K562 (cell line): ENCODE measurements at regions not wholly inside any gene's neighbourhood (a gene's known extent, or its start where the extent isn't known, plus 50 kb on each side); places are given as distances from the start of the nearest gene placed in this dataset.

ENCODE experiments used
- ATAC-seq: fragments of 200-7000 bp; cut with Tn5 transposase; 3 replicates; pipeline ENCODE4 v1.9.1; 2020; ENCODE audit warnings: moderate library complexity
- BruUV-seq: library from RNA; stranded (reverse); fragments of 400-500 nt; replicated peaks from 2 replicates; lab custom pipeline; 2021; lab: Mats Ljungman, UMichigan
- CTCF ChIA-PET: fragments of 300-600 bp; formaldehyde crosslinking; extraction: SDS; loops from one replicate; lab custom pipeline; 2021; ENCODE audit warnings: low intra/inter-chr PET ratio; lab: Yijun Ruan, JAX
- POLR2A ChIA-PET: fragments of 300-600, 350-650 bp; sonication (Branson Sonifier 250); formaldehyde crosslinking; extraction: SDS; loops from one replicate; lab custom pipeline; 2021; ENCODE audit warnings: antibody characterized with exemption, inconsistent platforms; lab: Yijun Ruan, JAX
- DNase-seq, 4 experiments: peaks; one replicate each; pipeline versions ENCODE4 v3.0.0 to v3.0.0-alpha.2; 2011 to 2018; ENCODE audit warnings: low spot score in 3 of 4, mixed read lengths in 3 of 4; ENCODE audit errors: extremely low read depth in 1 of 4
- FAIRE-seq: peaks from 2 replicates; lab custom pipeline; 2011; peaks lifted over from hg19 to GRCh38; lab: Jason Lieb, UNC
- H2AFZ ChIP-seq: 2 replicates; pipeline ENCODE4 v1.6.0; 2011; ENCODE audit warnings: low read depth, low read length, control low read depth, inconsistent platforms
- H3K27ac ChIP-seq: fragments of 200-600 bp; 3 replicates; pipeline ENCODE4 v1.8.0; 2011; ENCODE audit warnings: low read depth, mild to moderate bottlenecking, control low read depth, inconsistent platforms, low read length, moderate library complexity, mixed read lengths; ENCODE audit errors: extremely low read depth
- H3K27me3 ChIP-seq, 2 experiments: fragments of 300-600 bp in 1 of 2; 2 replicates in 1 of 2; 3 replicates in 1 of 2; pipeline versions ENCODE4 v1.6.0 to v1.8.0; 2011; ENCODE audit warnings: inconsistent platforms in 2 of 2, low read length in 2 of 2, mild to moderate bottlenecking in 1 of 2, mixed read lengths in 1 of 2, moderate library complexity in 1 of 2; ENCODE audit not compliant: control insufficient read depth in 2 of 2, insufficient read depth in 2 of 2
- H3K36me3 ChIP-seq: fragments of 300-600 bp; 3 replicates; pipeline ENCODE4 v1.8.0; 2011; ENCODE audit warnings: mild to moderate bottlenecking, low read length, inconsistent platforms; ENCODE audit not compliant: control insufficient read depth, insufficient read depth
- H3K4me1 ChIP-seq, 2 experiments: fragments of 200-600 bp in 1 of 2; replicated peaks in 1 of 2; 2 replicates in 1 of 2; 3 replicates in 1 of 2; pipeline versions ENCODE4 v1.5.1 to v1.8.0; 2011; ENCODE audit warnings: inconsistent platforms in 2 of 2, low read length in 2 of 2, mild to moderate bottlenecking in 1 of 2, mixed read lengths in 1 of 2, moderate library complexity in 1 of 2; ENCODE audit not compliant: control insufficient read depth in 2 of 2, insufficient read depth in 2 of 2
- H3K4me2 ChIP-seq: 2 replicates; pipeline ENCODE4 v1.6.1; 2011; ENCODE audit warnings: low read length, control low read depth, inconsistent platforms, mixed read lengths; ENCODE audit not compliant: insufficient read depth
- H3K4me3 ChIP-seq: fragments of 200-600 bp; sonication (generic), shearing (Covaris generic); 2 replicates; pipeline ENCODE4 v1.5.1; 2016; ENCODE audit warnings: control low read depth, inconsistent platforms
- H3K79me2 ChIP-seq: fragments of 200-600 bp; 3 replicates; pipeline ENCODE4 v1.8.0; 2011; ENCODE audit warnings: low read length, inconsistent platforms; ENCODE audit not compliant: control insufficient read depth, insufficient read depth
- H3K9ac ChIP-seq, 2 experiments: 2 replicates each; pipeline versions ENCODE4 v1.6.0 to v1.6.1; 2011; ENCODE audit warnings: low read depth in 2 of 2, low read length in 2 of 2, control low read depth in 1 of 2, inconsistent platforms in 1 of 2, mild to moderate bottlenecking in 1 of 2, mixed read lengths in 1 of 2; ENCODE audit not compliant: insufficient read depth in 1 of 2
- H3K9me1 ChIP-seq: one replicate; pipeline ENCODE4 v1.6.0; 2011; ENCODE audit warnings: inconsistent platforms, mild to moderate bottlenecking, low read length, moderate library complexity; ENCODE audit not compliant: control insufficient read depth, insufficient read depth
- H3K9me3 ChIP-seq: replicated peaks from 2 replicates; pipeline ENCODE4 v1.5.1; 2011; ENCODE audit warnings: low read depth, low read length, inconsistent platforms; ENCODE audit not compliant: control insufficient read depth, insufficient read depth
- H4K20me1 ChIP-seq: replicated peaks from 2 replicates; pipeline ENCODE4 v1.6.1; 2011; ENCODE audit warnings: low read length, inconsistent platforms, mixed read lengths; ENCODE audit not compliant: control insufficient read depth, insufficient read depth
- CCNT2 ChIP-seq: IDR thresholded peaks from 2 replicates; pipeline ENCODE4 v1.6.1; 2011; ENCODE audit warnings: borderline replicate concordance, low read depth, mild to moderate bottlenecking, moderate library complexity, mixed read lengths, low read length; ENCODE audit not compliant: insufficient read length; ENCODE audit errors: extremely low read depth
- HDAC3 ChIP-seq: fragments of 450-650 bp; IDR thresholded peaks from 2 replicates; pipeline ENCODE4 v1.6.1; 2018; ENCODE audit warnings: borderline replicate concordance, mild to moderate bottlenecking, moderate library complexity; ENCODE audit not compliant: partially characterized antibody
- KLF1 ChIP-seq: fragments of 450-650 bp; IDR thresholded peaks from 2 replicates; pipeline ENCODE4 v1.6.1; 2016; ENCODE audit warnings: missing genetic modification characterization, missing compliant biosample characterization
- PRMT5 ChIP-seq: sonication (generic); formaldehyde crosslinking; IDR thresholded peaks from 2 replicates; pipeline ENCODE4 v1.5.0; 2020; ENCODE audit warnings: missing genetic modification reagents
- RBM14 ChIP-seq: fragments of 200-400 bp; formaldehyde crosslinking; IDR thresholded peaks from 2 replicates; pipeline ENCODE4 v1.6.1; 2018; ENCODE audit warnings: low read depth, mild to moderate bottlenecking, low read length, moderate library complexity, borderline replicate concordance; ENCODE audit not compliant: insufficient read depth
- TBL1XR1 ChIP-seq, 2 experiments: IDR thresholded peaks; 2 replicates each; pipeline ENCODE4 v1.6.1; 2012; ENCODE audit warnings: improper control_type of control experiment in 2 of 2, low read length in 2 of 2, mild to moderate bottlenecking in 1 of 2
- TCF7 ChIP-seq: sonication (generic); IDR thresholded peaks from 2 replicates; pipeline ENCODE4 v1.6.1; 2016; ENCODE audit warnings: antibody characterized with exemption, borderline replicate concordance
- ZEB2 ChIP-seq: fragments of 450-650 bp; IDR thresholded peaks from 2 replicates; pipeline ENCODE4 v1.6.1; 2016
- WGBS: fragments of 100-300 bp; shearing (Covaris generic); methylation state at CpG from one replicate; pipeline ENCODE4 v1.1.6; 2016; ENCODE audit warnings: low coverage, mixed read lengths; ENCODE audit not compliant: insufficient coverage; ENCODE audit errors: missing lambda C conversion rate; 5-methylcytosine and 5-hydroxymethylcytosine counted together
- in situ Hi-C: fragments of 300-500 bp; cut with MboI; formaldehyde crosslinking; loops from 4 replicates; pipeline ENCODE4 v1.15.0; 2018; ENCODE audit warnings: inconsistent platforms, mixed read lengths
- intact Hi-C: fragments of 100-400 bp; cut with micrococcal nuclease; formaldehyde crosslinking; loops from 2 replicates; pipeline ENCODE4 v1.14.2; 2022

DNA sequence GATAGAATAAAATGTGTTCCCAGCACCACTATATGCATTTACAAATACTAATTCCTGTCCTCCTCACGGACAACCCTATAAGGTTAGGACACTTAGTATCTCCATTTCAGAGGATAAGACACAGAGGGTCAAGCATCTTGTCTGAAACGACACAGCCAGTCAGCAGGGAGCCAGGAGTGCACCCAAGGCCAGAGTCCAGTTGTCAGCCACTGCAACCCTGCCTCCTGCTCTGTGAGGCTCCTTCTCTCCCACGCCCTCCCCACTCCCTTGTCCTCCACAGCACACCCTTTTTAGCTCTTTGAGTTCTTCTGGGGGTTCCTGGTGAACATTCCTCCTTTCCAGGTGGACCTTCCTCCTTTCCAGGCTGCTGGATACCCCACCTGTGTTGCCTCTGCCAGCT, 119.0 kb upstream of the TNR start (continued):
- TF ChIP-seq TBL1XR1 (IDR thresholded peaks at IDR 0.05; ENCODE audit: low read length in 2 of 2) (no peak), ZEB2 (no peak), PRMT5 (CRISPR knock-in tag) (no peak), RBM14 (no peak), HDAC3 (no peak)

DNA sequence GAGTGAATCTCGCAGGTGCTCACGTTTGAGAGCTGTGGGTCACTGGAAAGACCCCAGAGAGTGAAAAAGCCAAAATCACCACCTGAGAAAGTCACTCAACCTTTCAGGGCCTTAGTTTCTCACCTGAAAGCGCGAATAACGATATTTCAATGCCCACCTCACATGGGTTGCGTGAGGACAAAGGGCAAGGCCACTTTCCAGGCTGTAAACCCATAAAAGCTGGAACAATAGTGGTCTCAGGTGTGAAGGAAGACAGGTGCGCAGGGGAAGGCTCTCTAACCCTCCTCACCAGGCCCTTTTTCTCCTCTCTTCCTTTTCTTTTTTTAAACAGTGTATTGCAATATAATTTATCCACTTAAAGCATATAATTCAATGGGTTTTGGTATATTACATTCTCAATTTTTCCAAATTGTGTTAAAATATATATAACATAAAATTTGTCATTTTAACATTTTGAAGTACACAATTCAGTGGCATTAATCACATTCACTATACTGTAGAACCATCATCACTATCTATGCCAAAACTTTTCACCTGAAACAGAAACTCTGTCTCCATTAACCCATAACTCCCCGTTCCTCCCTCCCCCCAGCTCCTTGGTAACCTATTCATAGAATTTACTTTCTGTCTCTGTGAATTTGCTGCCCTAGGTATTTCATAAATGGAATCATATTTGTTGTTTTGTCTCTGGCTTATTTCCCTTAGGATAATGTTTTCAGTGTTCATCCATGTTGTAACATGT, 118.4 kb upstream of the TNR start:
- intact Hi-C loops (no loop called here), in situ Hi-C loops (no loop called here)
- no peak for DNase-seq
- Histone ChIP-seq H3K36me3 (no peaks in the 10 kb centered on the region), H3K4me3 (no peak overlapping the region), H3K4me2 (no peak overlapping the region), H3K27ac (no peak overlapping the region), H2AFZ (no peak overlapping the region), H3K4me1 (no peaks in the 10 kb centered on the region), H3K9me1 (no peaks in the 10 kb centered on the region), H3K27me3 (peaks cover 13 to 49% of the 10 kb centered on the region in 2 experiments; a peak in 4 of 5 replicates), H4K20me1 (no peaks in the 10 kb centered on the region), H3K9me3 (no peaks in the 10 kb centered on the region), H3K9ac (no peak overlapping the region), H3K79me2 (no peaks in the 10 kb centered on the region)
- TF ChIP-seq KLF1 (tag) (no peak), TCF7 (no peak), CCNT2 (no peak)
- FAIRE-seq: no peak
- no peak for ATAC-seq
- 0% methylated on average over 8 of the region's 8 CpGs for WGBS
- ChIA-PET CTCF (no interaction called here), POLR2A (interaction anchor here (0.6 kb wide), 1 partner anchor 8 kb away, joined by 3 read pairs; no protein-coding TSS in a partner anchor)
- BruUV-seq: no TSS peak
